NCI-H146 (cell line): ENCODE measurements at regions not wholly inside any gene's neighbourhood (a gene's known extent, or its start where the extent isn't known, plus 50 kb on each side); places are given as distances from the start of the nearest gene placed in this dataset.

Experiments used
- DNase-seq: peaks from one replicate; lab custom pipeline; 2025; lab: John Stamatoyannopoulos, UW

DNA sequence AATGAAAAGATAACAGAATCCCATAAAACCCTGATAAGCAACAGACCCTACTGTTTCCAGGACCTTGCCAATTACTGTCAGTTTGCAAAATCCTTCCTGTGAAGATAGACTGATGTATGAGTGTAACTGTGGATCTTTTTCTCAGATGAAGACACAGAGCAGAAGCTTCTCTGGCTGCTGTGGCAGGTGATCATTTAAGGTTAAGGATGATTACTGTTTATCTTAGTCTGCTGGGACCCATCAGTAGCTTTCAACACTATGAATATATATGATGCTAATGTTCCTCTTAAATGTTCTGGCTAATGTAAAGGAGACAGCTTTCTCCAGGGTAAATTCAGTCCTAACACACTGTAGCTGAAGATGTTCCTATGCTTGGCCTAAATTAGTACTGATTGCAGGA is 56.0 kb upstream of the CTTNBP2 start:
- DNase-seq: no peak

DNA sequence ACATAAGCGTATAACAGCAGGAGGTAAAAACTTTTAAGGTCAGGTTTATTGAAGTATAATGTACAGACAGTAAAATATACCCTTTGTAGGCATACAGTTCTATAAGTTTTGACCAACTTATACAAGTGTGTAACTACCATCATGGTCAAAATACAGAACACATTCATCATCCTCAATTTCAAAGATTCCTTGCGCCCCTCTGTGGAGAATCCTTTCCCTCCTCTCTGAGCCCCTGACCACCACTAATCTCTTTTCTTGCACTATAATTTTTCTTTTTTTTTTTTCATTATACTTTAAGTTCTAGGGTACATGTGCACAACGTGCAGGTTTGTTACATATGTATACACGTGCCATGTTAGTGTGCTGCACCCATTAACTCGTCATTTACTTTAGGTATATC is 58.1 kb upstream of the CTTNBP2 start:
- DNase-seq: no peak

DNA sequence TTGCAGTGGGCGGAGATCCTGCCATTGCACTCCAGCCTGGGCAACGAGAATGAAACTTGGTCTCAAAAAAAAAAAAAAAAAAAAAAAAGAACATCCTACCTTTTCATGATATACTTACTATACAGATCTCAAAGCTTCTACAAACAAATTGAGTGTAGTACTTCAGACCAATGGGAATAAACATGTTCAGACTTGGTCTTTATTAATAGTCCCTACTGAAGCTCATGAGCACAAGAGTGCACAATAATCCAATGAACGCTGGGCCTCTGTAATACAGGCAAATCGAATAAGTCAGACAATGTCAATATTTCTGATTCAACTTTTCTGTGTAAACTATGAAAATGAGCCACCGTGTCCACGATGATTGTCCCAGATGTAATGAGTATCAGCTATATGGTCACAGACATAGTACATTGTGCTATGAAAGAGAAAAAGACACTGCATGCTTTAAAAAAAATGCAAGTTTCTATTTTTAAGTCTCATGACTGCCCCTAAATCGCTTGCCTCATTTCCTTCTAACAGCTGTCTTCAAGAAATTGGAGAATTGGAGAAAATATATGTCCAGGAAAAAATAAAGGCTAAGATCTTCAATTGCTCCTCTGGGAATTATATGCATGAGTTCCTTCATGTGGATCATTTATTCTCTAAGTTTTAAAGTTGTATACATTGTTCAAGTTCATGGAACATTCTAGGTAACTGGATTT is 64.0 kb upstream of the CTTNBP2 start:
- DNase-seq: no peak

DNA sequence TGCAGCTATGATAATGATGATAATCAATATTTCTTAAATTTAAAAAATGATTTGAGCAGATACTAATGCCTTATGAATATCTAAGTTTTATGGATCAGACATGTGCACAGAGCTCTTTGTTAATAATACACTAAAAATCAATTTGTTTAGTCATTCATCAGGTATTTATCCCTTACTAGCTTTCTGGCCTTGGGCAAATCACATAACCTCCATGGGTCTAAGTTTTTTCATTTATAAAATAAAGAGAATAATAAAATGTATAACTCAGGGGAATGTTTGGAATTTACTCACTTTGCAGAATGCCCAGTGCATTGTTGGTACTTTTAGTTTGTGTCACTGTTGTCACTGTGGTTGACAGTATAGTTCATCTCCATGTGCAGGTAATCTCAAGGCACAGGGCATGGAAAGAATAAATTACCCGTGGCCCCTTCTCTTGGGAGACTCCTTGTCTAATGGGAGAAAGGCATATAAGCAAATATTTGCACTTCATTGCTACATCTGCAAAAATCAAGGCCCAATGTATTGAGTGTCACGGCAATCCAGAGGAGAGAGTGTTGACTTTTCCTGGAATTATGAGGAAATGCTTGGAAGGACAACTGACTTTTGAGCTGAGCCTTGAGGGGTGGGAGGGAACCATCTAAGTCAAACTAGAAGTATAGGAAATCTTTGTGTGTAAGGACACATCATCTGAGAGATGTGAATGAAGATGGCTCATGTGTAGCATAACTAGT is 64.7 kb upstream of the CTTNBP2 start:
- DNase-seq: no peak

DNA sequence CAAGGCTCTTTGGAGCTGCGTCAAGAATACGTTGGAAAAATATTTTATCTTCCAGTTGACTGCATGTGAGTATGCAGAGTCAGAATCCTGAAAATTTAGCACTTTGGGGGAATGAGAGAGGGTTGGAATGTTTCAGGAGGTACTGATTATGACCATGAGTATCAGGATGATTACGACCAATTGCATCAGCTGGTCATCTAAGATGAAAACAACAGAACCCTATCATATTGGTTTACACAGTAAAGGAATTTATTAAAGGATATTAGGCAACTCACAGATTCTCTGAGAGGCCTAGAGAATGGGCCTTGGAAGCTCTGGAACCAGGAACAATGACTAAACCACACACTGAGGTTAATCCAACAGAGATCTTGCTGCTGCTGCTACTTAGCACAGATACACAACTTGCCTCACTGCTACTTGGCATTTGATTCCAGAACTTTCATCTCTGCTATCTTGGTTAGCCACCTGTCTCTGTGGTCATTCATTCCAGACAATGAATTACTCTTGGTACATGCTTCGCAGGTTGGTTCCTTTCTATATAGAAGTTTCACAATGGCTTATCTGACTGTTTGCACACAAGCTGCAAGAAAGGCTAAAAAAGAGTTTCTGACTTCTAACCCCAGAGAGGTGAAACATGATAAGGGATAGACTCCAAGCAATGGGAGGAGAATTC is 68.0 kb upstream of the CTTNBP2 start:
- no peak for DNase-seq

DNA sequence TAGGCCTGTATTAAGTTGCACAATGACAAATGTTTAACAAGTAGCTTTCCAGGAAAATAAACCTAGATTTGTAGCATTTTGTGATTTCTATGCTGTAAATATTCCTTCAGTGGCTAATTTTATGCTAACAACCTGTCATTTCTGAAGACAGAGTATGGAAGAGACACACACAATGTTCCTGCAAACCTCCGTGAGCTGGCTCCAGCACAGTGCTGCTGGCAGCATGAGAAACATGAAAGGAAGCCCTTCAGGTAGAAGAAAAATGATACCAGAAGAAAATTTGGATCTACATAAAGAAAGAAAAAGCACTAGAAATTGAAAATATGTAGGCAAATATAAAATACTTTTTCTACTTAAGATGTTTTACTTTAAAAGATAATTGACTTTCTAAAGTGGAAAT is 69.5 kb upstream of the CTTNBP2 start:
- DNase-seq: no peak

DNA sequence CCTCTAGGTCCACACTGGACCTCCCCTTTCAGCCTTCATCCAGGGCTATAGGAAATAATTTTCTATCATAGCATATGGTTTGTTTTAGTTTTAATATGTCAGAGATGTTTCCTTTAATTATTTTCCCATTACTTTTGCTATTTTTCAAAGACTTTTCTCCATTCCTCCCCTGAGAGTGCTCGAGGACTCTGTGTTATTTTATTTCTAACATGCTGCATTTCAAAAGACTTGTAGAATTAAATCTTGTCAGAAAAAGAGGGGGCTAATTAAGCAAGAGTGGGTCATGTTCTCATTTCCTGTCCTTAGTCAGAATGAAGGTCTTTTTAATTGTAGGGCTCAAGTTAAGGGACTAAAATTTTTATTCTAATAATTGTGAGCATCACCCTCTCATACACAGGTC is 71.6 kb upstream of the CTTNBP2 start:
- no peak for DNase-seq

DNA sequence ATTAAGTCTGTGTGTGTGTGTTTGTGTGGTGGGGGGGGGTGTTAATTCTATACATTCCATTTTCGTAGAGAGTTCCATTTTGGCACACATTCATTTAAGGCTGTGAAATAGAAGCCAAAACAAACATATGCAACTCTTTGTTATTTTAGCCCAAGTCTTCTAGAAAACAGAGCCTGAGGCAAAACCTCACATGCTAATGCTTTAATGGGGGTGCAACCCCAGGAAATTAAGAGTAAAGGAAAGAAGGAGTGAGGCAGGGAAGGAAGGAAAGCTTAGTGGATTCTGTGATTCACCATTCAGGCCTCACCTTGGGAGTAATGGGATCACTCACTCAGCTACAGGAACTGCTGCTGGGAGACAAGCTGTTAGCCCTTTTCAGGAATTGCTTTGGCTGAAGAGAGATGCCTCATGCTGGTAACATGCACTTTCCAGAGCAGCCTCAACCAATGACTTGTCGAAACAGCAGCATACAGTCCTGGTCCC is 73.0 kb upstream of the CTTNBP2 start:
- DNase-seq: no peak

DNA sequence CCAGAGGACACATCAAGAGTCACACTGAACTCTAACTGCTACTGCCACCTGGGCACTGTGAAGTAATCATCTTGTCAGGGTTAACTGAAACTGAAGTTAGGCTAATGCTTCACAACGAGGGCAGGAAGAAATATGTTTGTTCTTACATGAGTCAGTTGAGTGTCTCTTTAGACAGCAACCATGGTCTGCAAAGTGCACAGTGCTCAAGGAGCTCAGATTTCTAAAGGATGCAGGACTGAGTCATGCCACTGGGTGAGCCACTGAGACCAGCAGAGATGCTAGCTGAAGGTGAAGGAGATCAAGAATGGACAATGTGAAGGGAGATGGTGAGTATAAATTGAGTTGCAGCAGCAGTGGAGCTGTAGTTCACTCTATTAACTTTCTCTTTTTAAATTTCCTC is 76.0 kb upstream of the CTTNBP2 start:
- no peak for DNase-seq

DNA sequence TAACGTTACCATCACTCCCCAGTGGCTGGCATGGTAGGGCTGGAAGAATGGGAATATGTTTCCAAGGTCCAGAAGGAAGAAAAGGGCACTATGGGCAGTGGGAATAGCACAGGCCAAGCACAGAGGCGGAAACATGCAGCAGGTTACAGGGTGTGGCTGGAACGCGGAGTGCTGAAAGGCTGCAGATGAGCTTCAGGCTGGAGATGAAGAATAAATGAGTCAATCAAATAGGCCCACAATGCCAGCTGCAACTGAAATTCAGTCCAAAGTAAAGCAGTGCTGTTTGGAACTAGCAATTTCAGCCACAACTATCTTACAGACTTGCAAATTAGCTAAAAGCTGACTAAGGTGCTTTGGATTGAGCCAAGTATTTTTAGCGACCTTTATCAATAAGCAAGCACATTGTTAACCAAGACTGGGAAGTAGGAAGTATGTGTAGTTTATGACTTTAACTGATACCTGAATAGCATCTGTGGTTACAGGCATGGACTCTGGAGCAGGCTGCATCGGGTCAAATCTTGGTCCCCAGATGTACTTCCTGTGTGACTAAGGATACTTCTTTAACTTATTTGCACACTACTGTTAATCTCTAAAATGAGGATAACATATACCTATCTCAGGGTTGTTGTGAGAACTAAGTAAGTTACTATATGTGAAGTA is 77.5 kb upstream of the CTTNBP2 start:
- DNase-seq: no peak

DNA sequence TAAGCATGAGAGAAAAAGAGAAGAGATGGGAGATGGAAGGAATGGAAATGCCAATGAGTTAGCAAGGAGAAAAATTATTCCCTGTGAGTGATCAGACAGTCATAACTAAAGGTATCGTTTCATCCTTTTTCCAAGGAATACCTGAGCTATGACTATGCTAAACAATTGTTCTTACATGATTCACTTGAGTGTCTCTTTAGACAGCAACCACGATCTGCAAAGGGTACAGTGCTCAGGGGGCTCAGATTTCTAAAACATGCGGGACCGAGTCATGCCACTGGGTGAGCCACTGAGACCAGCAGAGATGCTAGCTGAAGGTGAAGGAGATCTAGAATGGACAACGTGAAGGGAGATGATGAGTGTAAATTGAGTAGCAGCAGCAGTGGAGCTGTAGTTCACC is 78.0 kb upstream of the CTTNBP2 start:
- no peak for DNase-seq

DNA sequence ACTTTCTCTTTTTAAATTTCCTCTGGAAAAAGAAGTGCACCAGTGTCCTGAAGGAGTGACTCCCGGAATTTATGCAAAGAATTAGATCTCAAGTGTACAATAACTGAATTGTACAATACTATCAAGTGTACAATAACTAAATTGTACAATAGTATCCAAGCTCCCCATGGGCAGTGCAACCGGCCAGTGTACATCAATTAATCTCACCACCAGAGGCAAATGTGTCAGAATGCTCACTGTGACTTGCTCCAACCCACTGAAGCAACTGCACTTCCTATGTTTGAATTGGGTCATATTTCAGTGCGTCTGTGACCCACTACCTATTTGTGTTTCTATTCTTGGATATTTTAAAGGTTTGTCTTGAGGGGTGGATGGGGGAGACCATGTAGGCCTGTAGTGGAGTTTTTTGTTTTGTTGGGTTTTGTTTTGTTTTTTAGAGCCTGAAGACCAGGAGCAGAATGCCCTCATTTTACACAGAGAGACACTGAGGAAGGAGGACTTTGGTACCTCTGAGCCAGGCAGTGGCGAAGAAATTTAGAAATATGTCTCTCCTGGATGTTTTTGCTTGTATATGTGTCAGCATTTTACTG is 78.5 kb upstream of the CTTNBP2 start:
- DNase-seq: no peak

DNA sequence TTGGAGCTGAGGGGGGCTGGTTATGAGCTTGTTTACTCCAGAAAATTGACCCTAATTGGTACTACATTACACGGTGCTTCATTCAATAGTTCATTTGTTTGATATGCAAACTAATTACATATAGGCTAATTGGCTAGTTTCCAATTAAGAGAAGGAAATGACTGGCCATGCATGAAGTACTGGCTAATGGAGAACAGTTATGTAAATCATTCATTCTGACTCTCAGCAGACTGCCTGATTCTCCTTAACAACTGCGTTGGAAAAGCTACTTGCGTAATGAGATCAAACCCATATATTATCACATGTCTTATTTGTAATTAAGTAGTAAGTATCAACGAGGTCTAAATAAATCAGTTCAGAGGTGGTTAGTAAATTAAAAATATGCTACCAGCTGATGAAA is 81.8 kb upstream of the CTTNBP2 start:
- DNase-seq: no peak

DNA sequence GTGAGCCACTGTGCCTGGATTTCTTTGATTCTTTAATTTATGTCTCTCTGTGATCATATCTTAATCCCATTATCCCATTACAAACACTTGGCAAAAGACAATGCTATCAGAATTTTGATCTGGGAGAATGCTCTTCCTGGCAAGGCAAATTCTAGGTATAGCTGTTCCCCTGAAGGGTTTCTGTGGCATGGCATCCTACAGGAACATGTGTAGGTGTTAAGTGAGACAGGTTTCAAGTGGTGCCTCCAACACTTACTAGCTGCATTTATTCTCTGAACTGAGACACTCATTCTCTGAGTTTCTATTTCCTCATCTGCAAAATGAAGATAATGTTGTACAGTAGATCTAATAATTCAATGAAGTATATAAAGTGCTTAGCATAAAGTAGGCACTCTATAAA is 87.1 kb upstream of the CTTNBP2 start:
- no peak for DNase-seq

DNA sequence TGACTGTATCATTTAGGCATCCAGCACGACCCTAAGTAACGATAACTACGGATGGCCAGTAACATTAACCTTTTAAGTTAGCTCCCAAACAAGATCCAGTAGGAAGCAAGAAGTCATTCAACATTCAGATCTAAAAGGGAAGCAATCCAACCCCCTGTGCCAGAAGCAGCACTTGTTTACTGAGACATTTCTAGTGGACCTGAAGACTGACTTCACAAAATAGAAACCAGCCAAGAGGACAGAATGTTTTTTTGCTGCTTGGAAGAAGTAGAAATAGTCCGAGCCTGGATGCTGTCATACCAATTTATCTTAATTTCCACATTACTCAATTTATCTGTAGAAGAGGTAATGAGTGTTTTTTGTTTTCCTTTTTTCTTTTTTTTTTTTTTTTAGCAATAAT is 88.0 kb upstream of the CTTNBP2 start:
- DNase-seq: no peak

DNA sequence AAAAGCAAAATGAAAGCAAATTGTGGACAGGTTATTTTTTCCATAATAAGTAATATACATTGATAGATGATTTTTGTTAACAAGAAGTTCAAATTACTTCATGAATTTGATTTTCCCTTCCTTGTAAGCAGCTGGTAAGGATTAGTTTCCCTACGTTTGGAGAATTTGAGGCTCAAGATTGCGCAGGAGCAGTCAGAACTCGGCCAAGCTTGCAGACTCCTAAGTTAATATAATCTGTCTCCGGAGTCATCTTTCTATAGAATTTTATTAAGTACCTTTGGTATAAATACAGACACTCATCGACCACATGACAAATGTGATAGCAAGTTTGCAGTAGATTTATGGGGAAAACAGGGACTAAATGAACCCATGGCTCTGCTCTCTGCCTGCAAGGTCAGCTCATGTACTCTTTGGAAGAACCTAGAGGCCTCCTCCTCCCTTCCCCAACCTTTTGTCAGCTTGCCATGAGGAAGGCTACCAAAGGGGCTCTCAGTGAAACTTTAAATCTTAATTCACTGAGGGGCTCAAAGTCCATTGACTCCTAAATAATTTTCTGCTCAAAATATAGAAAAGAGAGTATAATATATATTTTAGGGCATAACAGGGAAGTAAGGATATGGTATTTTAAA is 89.2 kb upstream of the CTTNBP2 start:
- no peak for DNase-seq

DNA sequence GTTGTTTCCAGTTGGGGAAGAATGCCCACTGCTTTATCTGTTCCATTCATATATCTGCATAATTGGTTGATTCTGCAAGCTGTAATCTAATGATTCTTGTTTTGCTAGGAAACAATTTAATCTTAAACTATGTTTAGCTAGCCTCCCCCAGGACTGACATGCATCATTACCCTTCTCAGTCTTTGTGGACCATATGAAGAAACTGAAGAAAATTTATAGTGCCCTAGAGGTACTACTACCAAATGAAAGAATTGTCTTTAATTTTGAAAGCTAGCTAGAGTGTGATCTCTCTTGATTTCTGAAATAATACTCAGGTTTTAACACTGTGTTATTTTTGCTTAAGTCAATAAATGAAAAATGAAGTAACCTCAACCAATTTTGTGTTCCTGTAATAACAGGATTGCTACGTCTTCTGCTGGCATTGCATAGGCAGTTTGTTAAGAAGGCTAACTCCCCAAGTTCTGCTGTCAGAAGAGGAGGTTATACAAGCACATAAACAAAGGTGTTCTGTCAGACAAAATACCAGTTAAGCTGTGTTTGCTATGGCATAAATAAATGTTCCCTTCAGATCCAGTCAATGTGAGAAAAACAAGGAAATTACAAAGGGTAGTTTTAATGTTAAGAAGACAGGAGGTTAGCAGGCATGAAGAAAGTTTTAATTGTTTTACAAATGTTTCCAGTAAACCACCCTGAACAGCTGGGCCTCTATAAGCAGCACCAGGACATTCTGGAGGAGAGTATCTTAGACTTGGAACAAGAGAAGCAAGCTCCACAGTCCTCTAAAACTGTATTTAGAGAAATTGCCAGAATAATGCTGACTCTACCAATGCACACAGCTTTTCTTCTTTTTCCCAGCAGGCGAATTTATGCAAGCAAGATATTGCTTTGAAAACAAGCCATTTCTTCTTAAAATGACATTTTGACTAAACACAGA is 90.3 kb upstream of the CTTNBP2 start:
- no peak for DNase-seq

DNA sequence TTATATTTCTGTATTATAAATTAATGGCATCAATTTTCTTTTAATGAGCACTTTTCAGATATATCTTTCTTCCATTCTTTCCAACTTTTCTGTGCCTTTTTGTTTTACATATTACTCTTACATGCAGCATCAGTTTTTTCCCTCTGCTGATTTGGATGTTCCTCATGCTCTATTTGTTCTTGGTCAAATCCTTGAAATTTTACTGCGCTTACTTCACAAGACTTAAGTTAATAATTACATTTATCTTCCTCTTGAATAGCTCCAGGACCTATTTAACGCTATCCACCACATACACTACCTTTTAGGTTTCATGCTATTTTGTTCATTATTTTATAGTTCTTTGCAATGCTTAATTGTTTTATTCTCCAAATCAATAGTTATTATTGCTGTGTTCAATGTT is 97.6 kb upstream of the CTTNBP2 start:
- DNase-seq: no peak

DNA sequence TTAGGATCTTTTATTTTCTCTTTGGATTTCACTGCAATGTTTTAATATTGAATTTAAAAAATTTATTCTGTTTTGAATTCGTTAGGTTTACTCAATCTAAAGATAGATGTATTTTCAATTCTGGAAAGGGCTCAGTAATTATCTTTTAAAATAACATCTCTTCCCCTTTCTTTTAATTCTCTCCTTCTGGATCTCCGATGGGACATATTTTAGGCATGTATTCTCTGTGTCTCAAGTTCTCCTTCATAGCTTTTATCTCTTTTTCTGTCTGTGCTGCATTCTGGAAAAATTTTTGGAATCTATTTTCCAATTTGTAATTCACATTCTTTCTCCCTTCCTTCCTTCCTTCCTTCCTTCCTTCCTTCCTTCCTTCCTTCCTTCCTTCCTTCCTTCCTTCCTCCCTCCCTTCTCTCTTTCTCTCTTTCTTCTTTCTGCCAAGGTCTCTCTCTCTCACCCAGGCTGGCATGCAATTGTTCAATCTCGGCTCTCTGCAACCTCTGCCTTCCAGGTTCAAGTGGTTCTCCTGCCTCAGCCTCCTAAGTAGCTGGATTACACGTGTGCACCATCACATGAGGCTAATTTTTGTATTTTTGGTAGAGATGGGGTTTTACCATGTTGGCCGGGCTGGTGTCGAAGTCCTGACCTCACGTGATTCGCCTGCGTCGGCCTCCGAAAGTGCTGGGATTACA is 98.5 kb upstream of the CTTNBP2 start:
- no peak for DNase-seq

DNA sequence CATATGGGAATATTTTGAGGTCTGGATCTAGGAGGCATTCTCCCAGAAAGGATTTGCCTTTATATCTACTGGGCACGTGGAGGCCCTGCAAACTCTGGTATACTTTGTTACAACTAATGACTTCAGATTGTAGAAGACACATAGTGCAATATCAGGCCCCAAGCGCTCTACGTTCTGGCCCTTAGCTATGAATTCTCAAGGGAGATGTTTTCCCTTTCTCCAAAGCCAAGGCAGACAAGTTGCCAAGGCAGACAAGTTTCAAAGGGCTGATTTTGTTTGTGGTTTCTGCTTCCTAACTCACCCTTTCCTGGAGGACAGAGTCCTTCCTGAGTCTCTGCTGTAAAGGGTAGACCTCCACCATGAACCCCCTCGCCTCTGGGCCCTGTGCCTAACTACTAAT is 99.4 kb upstream of the CTTNBP2 start:
- no peak for DNase-seq
